Aorta (tissue), 5 donors: ENCODE measurements at regions not wholly inside any gene's neighbourhood (a gene's known extent, or its start where the extent isn't known, plus 50 kb on each side); places are given as distances from the start of the nearest gene placed in this dataset.

Experiments used
- ATAC-seq: fragments of 200-7000 bp; cut with Tn5 transposase; one replicate; pipeline ENCODE4 v1.9.1; 2022; ENCODE audit warnings: moderate library complexity; ENCODE audit not compliant: low FRiP score
- DNase-seq, 2 donors: peaks; one replicate each; pipeline ENCODE4 v3.0.0-alpha.2; 2020
- H3K27ac ChIP-seq, 2 donors: one replicate each; pipeline ENCODE4 v1.5.1; 2013; ENCODE audit warnings: low read length in 2 of 2, mild to moderate bottlenecking in 2 of 2, moderate library complexity in 2 of 2, control low read depth in 1 of 2, inconsistent platforms in 1 of 2, low read depth in 1 of 2
- H3K27me3 ChIP-seq, 2 donors: one replicate each; pipeline ENCODE4 v1.6.1; 2013; ENCODE audit warnings: control low read depth in 1 of 2, low read length in 1 of 2, mild to moderate bottlenecking in 1 of 2, moderate library complexity in 1 of 2; ENCODE audit not compliant: insufficient read depth in 2 of 2, control insufficient read depth in 1 of 2
- H3K36me3 ChIP-seq, 2 donors: one replicate each; pipeline ENCODE4 v1.6.1; 2013; ENCODE audit warnings: control low read depth in 1 of 2, low read length in 1 of 2, mild to moderate bottlenecking in 1 of 2; ENCODE audit not compliant: insufficient read depth in 2 of 2, control insufficient read depth in 1 of 2
- H3K4me1 ChIP-seq, 2 donors: one replicate each; pipeline ENCODE4 v1.6.1; 2013; ENCODE audit warnings: low read length in 2 of 2, control low read depth in 1 of 2, mild to moderate bottlenecking in 1 of 2, moderate library complexity in 1 of 2; ENCODE audit not compliant: insufficient read depth in 2 of 2, control insufficient read depth in 1 of 2
- H3K4me3 ChIP-seq, 2 donors: one replicate each; pipeline ENCODE4 v1.5.1; 2013; ENCODE audit warnings: low read length in 2 of 2, control low read depth in 1 of 2, mild to moderate bottlenecking in 1 of 2
- H3K9me3 ChIP-seq: one replicate; pipeline ENCODE4 v1.6.1; 2013; ENCODE audit warnings: mild to moderate bottlenecking, low read length; ENCODE audit not compliant: control insufficient read depth
- WGBS, 2 donors: extraction: QIAGEN DNeasy Blood & Tissue Kit; methylation state at CpG; one replicate each; pipeline ENCODE4 v1.1.7; 2013; 5-methylcytosine and 5-hydroxymethylcytosine counted together
- intact Hi-C, 2 donors: fragments of 100-400 bp; cut with DNase I; formaldehyde crosslinking; loops; one replicate each; pipeline versions ENCODE4 v1.14.2 to v1.15.0; 2022
- donor health status: healthy with polysubstance abuse.
- donor health status: Bipolar disorder and iron deficiency.
- donor health status: DM: no; HTN: no; CAD: no.
- donor health status: DM: no; HTN: no; CAD: no.
- donor health status: DM: yes; HTN: yes; CAD: no.

- DNase-seq (no peak), ATAC-seq (no peak)
- no peaks in the 10 kb centered on the region for H3K27me3 ChIP-seq
- H3K36me3 ChIP-seq = no peaks in the 10 kb centered on the region
- WGBS, 2 donors = 13 to 27% methylated on average over 2 of the region's 2 CpGs
- no peak overlapping the region for H3K4me3 ChIP-seq
- H3K27ac ChIP-seq = no peak overlapping the region
- no peaks in the 10 kb centered on the region for H3K4me1 ChIP-seq
- H3K9me3 ChIP-seq = no peaks in the 10 kb centered on the region
- intact Hi-C loops = no loop called here
These were observed 1280.1 kb downstream of the KCNT2 start for GRCh38 chr1:195328102-195328501.

GRCh38 chr1:195327361-195327760, 1280.9 kb downstream of the KCNT2 start:
- Histone ChIP-seq H3K9me3 (no peaks in the 10 kb centered on the region), H3K4me3 (no peak overlapping the region), H3K36me3 (no peaks in the 10 kb centered on the region), H3K27ac (no peak overlapping the region), H3K4me1 (no peaks in the 10 kb centered on the region), H3K27me3 (no peaks in the 10 kb centered on the region)
- WGBS, 2 donors = 33 to 39% methylated on average over 1 of the region's 1 CpG
- no peak for DNase-seq
- intact Hi-C loops = no loop called here
- no peak for ATAC-seq

GRCh38 chr1:195326325-195326724, 1281.9 kb downstream of the KCNT2 start:
- 82 to 86% methylated on average over 1 of the region's 1 CpG for WGBS, 2 donors
- no peak overlapping the region for H3K27ac ChIP-seq
- H3K4me1 ChIP-seq = no peaks in the 10 kb centered on the region
- intact Hi-C loops = no loop called here
- no peaks in the 10 kb centered on the region for H3K9me3 ChIP-seq
- H3K27me3 ChIP-seq = no peaks in the 10 kb centered on the region
- no peaks in the 10 kb centered on the region for H3K36me3 ChIP-seq
- DNase-seq (no peak), ATAC-seq (no peak)
- no peak overlapping the region for H3K4me3 ChIP-seq

GRCh38 chr1:195325181-195325580, 1283.1 kb downstream of the KCNT2 start:
- intact Hi-C loops = no loop called here
- no peaks in the 10 kb centered on the region for H3K4me1 ChIP-seq
- ATAC-seq = no peak
- H3K36me3 ChIP-seq = no peaks in the 10 kb centered on the region
- no peak overlapping the region for H3K4me3 ChIP-seq
- H3K27ac ChIP-seq = no peak overlapping the region
- no peaks in the 10 kb centered on the region for H3K9me3 ChIP-seq
- no peaks in the 10 kb centered on the region for H3K27me3 ChIP-seq
- 96 to 97% methylated on average over 12 of the region's 12 CpGs for WGBS, 2 donors
- no peak for DNase-seq

DNA sequence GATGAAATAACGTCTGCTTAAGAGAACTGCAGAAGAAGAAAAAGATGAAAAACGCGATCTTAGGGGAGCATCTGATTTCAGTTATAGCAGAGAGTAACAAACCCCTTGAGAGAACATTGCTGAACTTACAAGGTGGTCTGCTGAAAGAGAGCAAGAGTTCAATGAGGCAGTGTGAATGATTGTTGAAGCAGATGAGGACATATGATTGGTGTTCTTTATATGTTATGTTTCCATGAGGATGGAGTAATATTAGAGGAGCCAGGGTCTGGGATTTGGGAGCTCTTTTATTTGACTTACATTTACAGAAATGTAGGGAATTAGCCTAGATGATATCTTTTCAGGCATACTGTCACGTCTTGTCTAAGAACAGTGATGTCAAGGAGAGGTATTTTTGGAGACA, 1302.0 kb downstream of the KCNT2 start:
- no peaks in the 10 kb centered on the region for H3K9me3 ChIP-seq
- no peak overlapping the region for H3K4me3 ChIP-seq
- H3K36me3 ChIP-seq = no peaks in the 10 kb centered on the region
- DNase-seq (no peak), ATAC-seq (no peak)
- H3K4me1 ChIP-seq = no peaks in the 10 kb centered on the region
- WGBS, 2 donors = 50 to 62% methylated on average over 4 of the region's 4 CpGs
- intact Hi-C loops = no loop called here
- H3K27me3 ChIP-seq = no peaks in the 10 kb centered on the region
- no peak overlapping the region for H3K27ac ChIP-seq

GRCh38 chr1:195294911-195295310, 1313.3 kb downstream of the KCNT2 start:
- Histone ChIP-seq H3K36me3 (no peaks in the 10 kb centered on the region), H3K4me1 (no peaks in the 10 kb centered on the region), H3K9me3 (no peaks in the 10 kb centered on the region), H3K27ac (no peak overlapping the region), H3K27me3 (no peaks in the 10 kb centered on the region), H3K4me3 (no peak overlapping the region)
- DNase-seq = no peak
- 91% methylated on average over 3 of the region's 3 CpGs for WGBS, 2 donors
- intact Hi-C loops = no loop called here
- ATAC-seq = no peak

DNA sequence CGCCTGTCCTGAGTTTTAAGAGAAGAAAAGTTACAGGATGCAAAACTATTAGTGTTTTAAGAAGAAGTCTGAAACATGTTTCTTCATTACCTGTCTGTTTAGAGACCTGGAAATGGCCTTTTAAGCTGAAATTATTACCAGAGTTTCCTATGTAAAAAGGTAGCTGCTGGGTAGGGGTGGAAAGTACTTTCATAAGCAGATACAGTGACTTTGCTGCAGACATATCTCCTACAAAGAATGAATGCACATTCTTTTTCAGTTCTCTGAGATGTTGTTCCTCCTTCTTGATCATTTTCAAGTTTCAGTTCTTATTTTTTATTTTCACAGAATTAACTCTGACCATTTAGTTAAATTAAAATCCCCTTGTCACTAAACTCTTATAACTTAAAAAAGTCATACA, 1329.6 kb downstream of the KCNT2 start:
- no peaks in the 10 kb centered on the region for H3K4me1 ChIP-seq
- intact Hi-C loops = no loop called here
- 72 to 77% methylated on average over 1 of the region's 1 CpG for WGBS, 2 donors
- no peaks in the 10 kb centered on the region for H3K36me3 ChIP-seq
- no peak for ATAC-seq
- no peak overlapping the region for H3K4me3 ChIP-seq
- no peaks in the 10 kb centered on the region for H3K9me3 ChIP-seq
- no peaks in the 10 kb centered on the region for H3K27me3 ChIP-seq
- no peak for DNase-seq
- H3K27ac ChIP-seq = no peak overlapping the region

GRCh38 chr1:195275710-195276109, 1332.5 kb downstream of the KCNT2 start:
- H3K4me3 ChIP-seq = no peak overlapping the region
- WGBS, 2 donors = 73 to 82% methylated on average over 2 of the region's 2 CpGs
- no peaks in the 10 kb centered on the region for H3K9me3 ChIP-seq
- intact Hi-C loops = no loop called here
- DNase-seq (no peak), ATAC-seq (no peak)
- no peaks in the 10 kb centered on the region for H3K4me1 ChIP-seq
- no peaks in the 10 kb centered on the region for H3K27me3 ChIP-seq
- no peaks in the 10 kb centered on the region for H3K36me3 ChIP-seq
- H3K27ac ChIP-seq = no peak overlapping the region

- intact Hi-C loops = no loop called here
These were observed 1356.3 kb downstream of the KCNT2 start for GRCh38 chr1:195251900-195252299.

More at GRCh38 chr1:195251900-195252299, 1356.3 kb downstream of the KCNT2 start:
- ATAC-seq (no peak), DNase-seq (no peak)
- Histone ChIP-seq H3K4me1 (no peaks in the 10 kb centered on the region), H3K4me3 (no peak overlapping the region), H3K27ac (no peak overlapping the region), H3K9me3 (no peaks in the 10 kb centered on the region), H3K36me3 (no peaks in the 10 kb centered on the region), H3K27me3 (no peaks in the 10 kb centered on the region)
- 93 to 94% methylated on average over 4 of the region's 4 CpGs for WGBS, 2 donors
